ENCODE measurements at regions not wholly inside any gene's neighbourhood (a gene's known extent, or its start where the extent isn't known, plus 50 kb on each side); places are given as distances from the start of the nearest gene placed in this dataset.

DNA sequence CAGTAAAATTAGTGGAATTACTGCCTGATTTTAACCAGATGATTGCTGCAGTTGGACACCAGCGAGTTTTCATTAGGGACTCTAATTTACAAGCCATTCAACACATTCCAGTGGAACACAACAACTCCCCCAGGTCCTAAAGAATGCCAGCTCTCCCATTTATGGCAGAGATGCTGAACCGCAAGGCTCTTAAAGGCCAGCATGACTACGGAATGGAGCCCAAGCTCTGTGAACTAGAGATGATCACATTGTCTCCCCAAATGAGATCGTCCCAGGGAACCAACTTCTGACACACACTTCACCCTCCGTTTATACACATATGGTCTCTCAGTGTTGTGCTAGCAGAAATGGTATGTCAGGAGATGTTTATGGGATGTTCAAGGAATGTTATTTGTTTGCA is 446.2 kb upstream of the NR2F2 start:
- no peak overlapping the region for H3K27ac Mint-ChIP-seq
- H3K4me1 Mint-ChIP-seq = peaks cover 17% of the 10 kb centered on the region
- Histone ChIP-seq H3F3A (replicated peaks; ENCODE audit: low read depth) (no peaks in the 10 kb centered on the region), H3K4me2 (no peak overlapping the region), H2AFZ (no peak overlapping the region), H3K9me2 (ENCODE audit: insufficient read depth) (no peaks in the 10 kb centered on the region), H3K27me3 (ENCODE audit: insufficient read depth) (no peaks in the 10 kb centered on the region), H3K27ac (ENCODE audit: low read depth) (no peak overlapping the region), H4K20me1 (replicated peaks; ENCODE audit: insufficient read depth) (no peaks in the 10 kb centered on the region), H3K4me3 (no peak overlapping the region), H3K4me1 (ENCODE audit: insufficient read depth) (peaks cover 11% of the 10 kb centered on the region), H3K36me3 (ENCODE audit: insufficient read depth) (no peaks in the 10 kb centered on the region), H3K79me2 (replicated peaks; ENCODE audit: insufficient read depth) (no peaks in the 10 kb centered on the region)
- H3K9me3 Mint-ChIP-seq = no peaks in the 10 kb centered on the region; the same call in 2 of the 3 replicates
- no peak overlapping the region for H3K4me3 Mint-ChIP-seq
- H3K36me3 Mint-ChIP-seq (ENCODE audit: low read depth) = no peaks in the 10 kb centered on the region
- H3K27me3 Mint-ChIP-seq (ENCODE audit: insufficient read depth, low read depth, poor library complexity) = peaks cover 2% of the 10 kb centered on the region
- ATAC-seq (peak; percentile 70), DNase-seq (ENCODE audit: low spot score) (peak; percentile 59)
- TF ChIP-seq CREB1 (CRISPR knock-in tag; IDR thresholded peaks at IDR 0.05; ENCODE audit: low read depth) (no peak), EZH2 (IDR thresholded peaks at IDR 0.05; ENCODE audit: low read depth, unreplicated experiment) (no peak), EZH2phosphoT487 (IDR thresholded peaks at IDR 0.05; ENCODE audit: unreplicated experiment) (no peak), ZNF114 (CRISPR knock-in tag; IDR thresholded peaks at IDR 0.05) (no peak)

DNA sequence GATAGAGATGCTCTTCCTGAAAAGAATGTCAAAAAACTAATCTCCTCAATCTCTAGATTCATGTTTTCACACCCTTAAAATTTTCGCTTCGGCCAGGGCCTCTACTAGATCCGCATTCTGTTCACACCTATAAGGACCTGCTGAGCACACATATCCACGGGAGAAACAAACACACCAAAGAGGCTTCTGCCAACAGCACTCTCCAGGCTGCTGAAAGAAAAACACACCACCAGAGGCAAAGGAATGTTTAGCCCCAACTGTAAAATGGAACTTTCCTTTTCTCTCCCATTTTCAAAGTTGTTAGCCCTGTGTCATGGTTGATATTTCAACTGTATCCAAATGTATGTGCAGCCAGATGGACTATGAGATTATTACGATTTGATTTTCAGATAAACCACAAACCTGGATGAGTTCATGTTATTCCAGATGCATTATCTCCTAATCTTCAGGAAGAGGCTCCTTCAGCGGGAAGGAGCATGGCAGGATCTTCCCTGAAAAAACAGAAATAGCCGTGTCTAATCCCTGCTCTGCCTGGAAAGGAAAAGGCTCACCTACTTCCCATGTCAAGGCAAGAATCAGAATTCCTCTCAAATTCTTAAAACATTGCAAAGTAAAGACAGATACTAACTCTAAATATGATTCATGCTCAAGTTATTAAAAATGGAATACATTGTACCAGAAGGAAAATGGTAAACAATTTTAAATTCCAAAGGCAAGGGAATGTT is 442.7 kb upstream of the NR2F2 start:
- Histone ChIP-seq H3F3A (replicated peaks; ENCODE audit: low read depth) (no peaks in the 10 kb centered on the region), H3K4me2 (no peak overlapping the region), H3K79me2 (replicated peaks; ENCODE audit: insufficient read depth) (no peaks in the 10 kb centered on the region), H3K9me2 (ENCODE audit: insufficient read depth) (no peaks in the 10 kb centered on the region), H2AFZ (no peak overlapping the region), H3K27ac (ENCODE audit: low read depth) (no peak overlapping the region), H3K4me1 (ENCODE audit: insufficient read depth) (peaks cover 11% of the 10 kb centered on the region), H4K20me1 (replicated peaks; ENCODE audit: insufficient read depth) (no peaks in the 10 kb centered on the region), H3K27me3 (ENCODE audit: insufficient read depth) (no peaks in the 10 kb centered on the region), H3K4me3 (no peak overlapping the region), H3K36me3 (ENCODE audit: insufficient read depth) (no peaks in the 10 kb centered on the region)
- Mint-ChIP-seq H3K4me3 (no peak overlapping the region), H3K36me3 (ENCODE audit: low read depth) (no peaks in the 10 kb centered on the region), H3K9me3 (no peaks in the 10 kb centered on the region), H3K27ac (no peak overlapping the region), H3K27me3 (ENCODE audit: insufficient read depth, low read depth, poor library complexity) (no peaks in the 10 kb centered on the region), H3K4me1 (peaks cover 15% of the 10 kb centered on the region)
- ATAC-seq = no peak
- TF ChIP-seq ZNF114 (CRISPR knock-in tag; IDR thresholded peaks at IDR 0.05) (no peak), STAT1 (IDR thresholded peaks at IDR 0.05; ENCODE audit: unreplicated experiment) (no peak), NANOG (IDR thresholded peaks at IDR 0.05; ENCODE audit: borderline replicate concordance) (no peak), ZNF331 (CRISPR knock-in tag; IDR thresholded peaks at IDR 0.05; ENCODE audit: low read depth) (no peak)
- no peak for DNase-seq (ENCODE audit: low spot score)

DNA sequence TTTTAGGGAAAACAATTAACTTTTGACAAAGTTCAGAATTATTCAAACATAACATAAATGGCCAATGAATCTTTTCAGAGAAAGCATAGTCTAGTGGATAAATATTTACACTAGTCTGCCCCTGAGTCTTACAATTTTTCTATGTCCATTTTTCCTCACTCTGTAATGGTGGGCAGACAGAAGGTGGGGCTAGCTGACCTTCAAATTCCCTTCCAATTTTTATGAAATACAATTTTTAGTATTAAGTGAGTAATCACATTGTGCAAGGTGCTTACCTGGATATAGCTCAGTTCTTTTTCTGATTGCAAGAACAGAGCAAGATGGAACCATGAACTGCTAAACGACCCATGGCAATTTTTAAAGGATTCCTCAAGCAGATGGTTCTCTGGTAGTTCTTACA is 441.7 kb upstream of the NR2F2 start:
- Histone ChIP-seq H3K27me3 (ENCODE audit: insufficient read depth) (no peaks in the 10 kb centered on the region), H4K20me1 (replicated peaks; ENCODE audit: insufficient read depth) (no peaks in the 10 kb centered on the region), H3K9me2 (ENCODE audit: insufficient read depth) (peaks cover 6% of the 10 kb centered on the region; the same call in 1 of the 2 replicates), H3F3A (replicated peaks; ENCODE audit: low read depth) (no peaks in the 10 kb centered on the region), H3K36me3 (ENCODE audit: insufficient read depth) (no peaks in the 10 kb centered on the region), H3K27ac (ENCODE audit: low read depth) (no peak overlapping the region), H3K4me1 (ENCODE audit: insufficient read depth) (peaks cover 2% of the 10 kb centered on the region; the same call in 1 of the 2 replicates), H3K4me2 (no peak overlapping the region), H3K4me3 (no peak overlapping the region), H2AFZ (no peak overlapping the region), H3K79me2 (replicated peaks; ENCODE audit: insufficient read depth) (no peaks in the 10 kb centered on the region)
- Mint-ChIP-seq H3K4me1 (peaks cover 7% of the 10 kb centered on the region), H3K27ac (no peak overlapping the region), H3K27me3 (ENCODE audit: insufficient read depth, low read depth, poor library complexity) (no peaks in the 10 kb centered on the region), H3K9me3 (no peaks in the 10 kb centered on the region), H3K36me3 (ENCODE audit: low read depth) (no peaks in the 10 kb centered on the region), H3K4me3 (no peak overlapping the region)
- DNase-seq (ENCODE audit: low spot score) (no peak), ATAC-seq (no peak)
- TF ChIP-seq, protein P1, sequence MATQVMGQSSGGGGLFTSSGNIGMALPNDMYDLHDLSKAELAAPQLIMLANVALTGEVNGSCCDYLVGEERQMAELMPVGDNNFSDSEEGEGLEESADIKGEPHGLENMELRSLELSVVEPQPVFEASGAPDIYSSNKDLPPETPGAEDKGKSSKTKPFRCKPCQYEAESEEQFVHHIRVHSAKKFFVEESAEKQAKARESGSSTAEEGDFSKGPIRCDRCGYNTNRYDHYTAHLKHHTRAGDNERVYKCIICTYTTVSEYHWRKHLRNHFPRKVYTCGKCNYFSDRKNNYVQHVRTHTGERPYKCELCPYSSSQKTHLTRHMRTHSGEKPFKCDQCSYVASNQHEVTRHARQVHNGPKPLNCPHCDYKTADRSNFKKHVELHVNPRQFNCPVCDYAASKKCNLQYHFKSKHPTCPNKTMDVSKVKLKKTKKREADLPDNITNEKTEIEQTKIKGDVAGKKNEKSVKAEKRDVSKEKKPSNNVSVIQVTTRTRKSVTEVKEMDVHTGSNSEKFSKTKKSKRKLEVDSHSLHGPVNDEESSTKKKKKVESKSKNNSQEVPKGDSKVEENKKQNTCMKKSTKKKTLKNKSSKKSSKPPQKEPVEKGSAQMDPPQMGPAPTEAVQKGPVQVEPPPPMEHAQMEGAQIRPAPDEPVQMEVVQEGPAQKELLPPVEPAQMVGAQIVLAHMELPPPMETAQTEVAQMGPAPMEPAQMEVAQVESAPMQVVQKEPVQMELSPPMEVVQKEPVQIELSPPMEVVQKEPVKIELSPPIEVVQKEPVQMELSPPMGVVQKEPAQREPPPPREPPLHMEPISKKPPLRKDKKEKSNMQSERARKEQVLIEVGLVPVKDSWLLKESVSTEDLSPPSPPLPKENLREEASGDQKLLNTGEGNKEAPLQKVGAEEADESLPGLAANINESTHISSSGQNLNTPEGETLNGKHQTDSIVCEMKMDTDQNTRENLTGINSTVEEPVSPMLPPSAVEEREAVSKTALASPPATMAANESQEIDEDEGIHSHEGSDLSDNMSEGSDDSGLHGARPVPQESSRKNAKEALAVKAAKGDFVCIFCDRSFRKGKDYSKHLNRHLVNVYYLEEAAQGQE (IDR thresholded peaks at IDR 0.05; ENCODE audit: unreplicated experiment) = no peak
- TF ChIP-seq ETS1 (IDR thresholded peaks at IDR 0.05) = no peak
